Suprapubic skin (tissue), 3 donors: ENCODE measurements at regions not wholly inside any gene's neighbourhood (a gene's known extent, or its start where the extent isn't known, plus 50 kb on each side); places are given as distances from the start of the nearest gene placed in this dataset.

Source experiments
- POLR2A ChIP-seq, 2 donors: fragments of 450-650 bp; IDR thresholded peaks; one replicate each; pipeline ENCODE4 v1.6.1; 2017; ENCODE audit warnings: antibody characterized with exemption in 2 of 2, mild to moderate bottlenecking in 2 of 2, moderate library complexity in 2 of 2
- TF ChIP-seq, protein P1 (sequence below), 2 donors: fragments of 200-600 bp in 1 of 2; fragments of 450-650 bp in 1 of 2; sonication (generic) in 1 of 2; IDR thresholded peaks; one replicate each; pipeline ENCODE4 v1.5.1; 2016 to 2019; ENCODE audit warnings: antibody characterized with exemption in 2 of 2, mild to moderate bottlenecking in 1 of 2, moderate library complexity in 1 of 2

GRCh38 chr10:117640406-117640805 lies 97.9 kb downstream of the EMX2 start:
- TF ChIP-seq, protein P1, sequence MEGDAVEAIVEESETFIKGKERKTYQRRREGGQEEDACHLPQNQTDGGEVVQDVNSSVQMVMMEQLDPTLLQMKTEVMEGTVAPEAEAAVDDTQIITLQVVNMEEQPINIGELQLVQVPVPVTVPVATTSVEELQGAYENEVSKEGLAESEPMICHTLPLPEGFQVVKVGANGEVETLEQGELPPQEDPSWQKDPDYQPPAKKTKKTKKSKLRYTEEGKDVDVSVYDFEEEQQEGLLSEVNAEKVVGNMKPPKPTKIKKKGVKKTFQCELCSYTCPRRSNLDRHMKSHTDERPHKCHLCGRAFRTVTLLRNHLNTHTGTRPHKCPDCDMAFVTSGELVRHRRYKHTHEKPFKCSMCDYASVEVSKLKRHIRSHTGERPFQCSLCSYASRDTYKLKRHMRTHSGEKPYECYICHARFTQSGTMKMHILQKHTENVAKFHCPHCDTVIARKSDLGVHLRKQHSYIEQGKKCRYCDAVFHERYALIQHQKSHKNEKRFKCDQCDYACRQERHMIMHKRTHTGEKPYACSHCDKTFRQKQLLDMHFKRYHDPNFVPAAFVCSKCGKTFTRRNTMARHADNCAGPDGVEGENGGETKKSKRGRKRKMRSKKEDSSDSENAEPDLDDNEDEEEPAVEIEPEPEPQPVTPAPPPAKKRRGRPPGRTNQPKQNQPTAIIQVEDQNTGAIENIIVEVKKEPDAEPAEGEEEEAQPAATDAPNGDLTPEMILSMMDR (IDR thresholded peaks at IDR 0.05), result no peak
- TF ChIP-seq POLR2A (IDR thresholded peaks at IDR 0.05), result no peak
